Hepatocyte (in vitro differentiated cells): ENCODE measurements at regions not wholly inside any gene's neighbourhood (a gene's known extent, or its start where the extent isn't known, plus 50 kb on each side); places are given as distances from the start of the nearest gene placed in this dataset.

ENCODE experiments used
- CTCF ChIP-seq: fragments of 200-600 bp; sonication (generic); IDR thresholded peaks from 2 replicates; pipeline ENCODE4 v1.5.1; 2016; ENCODE audit warnings: antibody characterized with exemption, mild to moderate bottlenecking; ENCODE audit not compliant: poor library complexity
- EZH2 ChIP-seq: fragments of 200-600 bp; sonication (generic); IDR thresholded peaks from 2 replicates; pipeline ENCODE4 v1.6.1; 2016; ENCODE audit warnings: antibody characterized with exemption, mild to moderate bottlenecking, borderline replicate concordance
- EZH2phosphoT487 ChIP-seq: fragments of 200-600 bp; sonication (generic); IDR thresholded peaks from one replicate; pipeline ENCODE4 v1.6.1; 2018; ENCODE audit warnings: antibody characterized with exemption, mild to moderate bottlenecking, low read depth, moderate library complexity; ENCODE audit not compliant: unreplicated experiment, severe bottlenecking

GRCh38 chr9:24846248-24846912 is 300.7 kb upstream of the IZUMO3 start:
- no peak for TF ChIP-seq CTCF
- no peak for TF ChIP-seq EZH2
- TF ChIP-seq EZH2phosphoT487 = no peak
